Natural killer cell (primary cell): ENCODE measurements at regions not wholly inside any gene's neighbourhood (a gene's known extent, or its start where the extent isn't known, plus 50 kb on each side); places are given as distances from the start of the nearest gene placed in this dataset.

Experiments
- ATAC-seq, 3 donors: fragments of 150-1000 bp in 2 of 3; fragments of 200-7000 bp in 1 of 3; cut with Tn5 transposase; 1 replicate in 1 of 3; 2 replicates in 2 of 3; pipeline ENCODE4 v1.10.0; 2021; ENCODE audit warnings: mild to moderate bottlenecking in 2 of 3, moderate library complexity in 2 of 3
- DNase-seq, 2 donors: peaks; one replicate each; pipeline versions ENCODE4 v3.0.0 to v3.0.0-alpha.2; 2013 to 2021; ENCODE audit warnings: mixed read lengths in 1 of 2
- H3K27ac ChIP-seq: one replicate; pipeline ENCODE4 v1.5.1; 2013; ENCODE audit warnings: mild to moderate bottlenecking, low read length
- H3K27me3 ChIP-seq: one replicate; pipeline ENCODE4 v1.6.1; 2013; ENCODE audit warnings: low read length; ENCODE audit not compliant: control insufficient read depth, insufficient read depth
- H3K36me3 ChIP-seq: one replicate; pipeline ENCODE4 v1.6.1; 2013; ENCODE audit warnings: low read length; ENCODE audit not compliant: control insufficient read depth, insufficient read depth
- H3K4me1 ChIP-seq: one replicate; pipeline ENCODE4 v1.6.1; 2013; ENCODE audit warnings: low read length; ENCODE audit not compliant: control insufficient read depth, insufficient read depth
- H3K4me3 ChIP-seq: one replicate; pipeline ENCODE4 v1.5.1; 2013; ENCODE audit warnings: low read length
- H3K9me3 ChIP-seq: one replicate; pipeline ENCODE4 v1.6.1; 2013; ENCODE audit warnings: low read length; ENCODE audit not compliant: control insufficient read depth, insufficient read depth
- H3K27ac Mint-ChIP-seq, 2 donors: one replicate each; pipeline ENCODE4 v1.8.0; 2022; ENCODE audit warnings: mild to moderate bottlenecking in 2 of 2, mixed read lengths in 2 of 2, moderate library complexity in 1 of 2
- H3K27me3 Mint-ChIP-seq, 2 donors: one replicate each; pipeline ENCODE4 v1.8.0; 2022; ENCODE audit warnings: low read depth in 2 of 2, mixed read lengths in 2 of 2
- H3K36me3 Mint-ChIP-seq: one replicate; pipeline ENCODE4 v1.8.0; 2022; ENCODE audit warnings: mixed read lengths
- H3K4me1 Mint-ChIP-seq, 2 donors: one replicate each; pipeline ENCODE4 v1.8.0; 2022; ENCODE audit warnings: mixed read lengths in 2 of 2
- H3K4me3 Mint-ChIP-seq: one replicate; pipeline ENCODE4 v1.8.0; 2022; ENCODE audit warnings: mild to moderate bottlenecking, moderate library complexity, mixed read lengths
- H3K9me3 Mint-ChIP-seq, 2 donors: one replicate each; pipeline ENCODE4 v1.8.0; 2022; ENCODE audit warnings: mixed read lengths in 2 of 2
- CTCF ChIP-seq: fragments of 200-600 bp; IDR thresholded peaks from one replicate; pipeline ENCODE4 v1.8.0; 2022; ENCODE audit warnings: antibody characterized with exemption
- WGBS: methylation state at CpG from one replicate; pipeline ENCODE4 v1.1.7; 2013; ENCODE audit warnings: missing lambda C conversion rate; ENCODE audit not compliant: insufficient coverage; 5-methylcytosine and 5-hydroxymethylcytosine counted together
- intact Hi-C: fragments of 100-400 bp; cut with micrococcal nuclease; formaldehyde crosslinking; loops from one replicate; pipeline ENCODE4 v1.14.2; 2022

GRCh38 chr13:40087091-40088002 lies 431.9 kb downstream of the COG6 start:
- H3K27me3 ChIP-seq: no peaks in the 10 kb centered on the region
- Mint-ChIP-seq H3K4me1 (no peaks in the 10 kb centered on the region), H3K27ac (no peak overlapping the region), H3K4me3 (no peak overlapping the region), H3K27me3 (peaks cover 6 to 14% of the 10 kb centered on the region in 2 donors), H3K36me3 (no peaks in the 10 kb centered on the region), H3K9me3 (no peaks in the 10 kb centered on the region)
- WGBS: 90% methylated on average over 13 of the region's 15 CpGs
- no peaks in the 10 kb centered on the region for H3K9me3 ChIP-seq
- intact Hi-C loops: no loop called here
- no peak overlapping the region for H3K4me3 ChIP-seq
- DNase-seq: no peak
- H3K27ac ChIP-seq: no peak overlapping the region
- no peaks in the 10 kb centered on the region for H3K4me1 ChIP-seq
- TF ChIP-seq CTCF: no peak
- no peaks in the 10 kb centered on the region for H3K36me3 ChIP-seq
- no peak for ATAC-seq

- no peak overlapping the region for H3K27ac Mint-ChIP-seq
- peaks cover 0 to 8% of the 10 kb centered on the region in 2 donors for H3K27me3 Mint-ChIP-seq
- no peak overlapping the region for H3K4me3 Mint-ChIP-seq
- Histone ChIP-seq H3K27me3 (no peaks in the 10 kb centered on the region), H3K4me3 (no peak overlapping the region), H3K36me3 (no peaks in the 10 kb centered on the region), H3K27ac (no peak overlapping the region), H3K9me3 (peaks cover 1% of the 10 kb centered on the region), H3K4me1 (no peaks in the 10 kb centered on the region)
- intact Hi-C loops: no loop called here
- no peaks in the 10 kb centered on the region for H3K9me3 Mint-ChIP-seq
- H3K36me3 Mint-ChIP-seq: no peaks in the 10 kb centered on the region
- ATAC-seq (no peak), DNase-seq (no peak)
- WGBS: 82% methylated on average over 4 of the region's 4 CpGs
- H3K4me1 Mint-ChIP-seq: no peaks in the 10 kb centered on the region
- TF ChIP-seq CTCF: no peak
Observed at GRCh38 chr13:40094056-40094455, 438.6 kb downstream of the COG6 start.

GRCh38 chr13:40095695-40096356 lies 440.4 kb downstream of the COG6 start:
- no peak for DNase-seq
- Histone ChIP-seq H3K27me3 (no peaks in the 10 kb centered on the region), H3K4me3 (no peak overlapping the region), H3K36me3 (no peaks in the 10 kb centered on the region), H3K4me1 (no peaks in the 10 kb centered on the region), H3K27ac (no peak overlapping the region), H3K9me3 (peaks cover 7% of the 10 kb centered on the region)
- Mint-ChIP-seq H3K4me3 (no peak overlapping the region), H3K27me3 (peaks cover 0 to 6% of the 10 kb centered on the region in 2 donors), H3K36me3 (no peaks in the 10 kb centered on the region), H3K27ac (no peak overlapping the region), H3K4me1 (no peaks in the 10 kb centered on the region), H3K9me3 (no peaks in the 10 kb centered on the region)
- no peak for ATAC-seq
- TF ChIP-seq CTCF: no peak
- intact Hi-C loops: no loop called here
- WGBS: 95% methylated on average over 9 of the region's 9 CpGs
